ENCODE measurements at regions not wholly inside any gene's neighbourhood (a gene's known extent, or its start where the extent isn't known, plus 50 kb on each side); places are given as distances from the start of the nearest gene placed in this dataset.

DNA sequence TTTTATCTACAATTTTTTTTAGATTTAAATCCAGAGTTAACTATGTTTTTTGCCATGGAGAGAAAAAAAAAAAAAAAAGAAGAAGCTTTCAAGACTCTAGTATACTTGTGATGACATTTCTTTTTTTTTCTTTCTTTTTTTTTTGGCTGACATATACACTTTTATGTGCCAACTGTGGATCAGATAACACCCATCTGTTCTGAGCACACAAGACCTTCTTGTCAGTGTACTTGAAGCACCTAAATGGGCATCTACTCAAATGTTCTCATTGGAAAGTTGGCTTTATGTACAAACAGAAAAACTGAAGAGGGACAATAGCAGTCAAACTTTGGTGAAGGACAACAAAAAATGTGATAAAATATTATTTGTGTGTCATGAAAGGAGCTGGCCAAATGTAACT lies 904.5 kb downstream of the GRIK2 start:
- H3K4me3 ChIP-seq (ENCODE audit: low read depth, low read length) = no peak overlapping the region
- peak; percentile 77 for DNase-seq (ENCODE audit: low read depth)
- TF ChIP-seq CTCF (IDR thresholded peaks at IDR 0.05; ENCODE audit: control insufficient read depth, extremely low read depth, insufficient read depth) = no peak

Data from LNCaP clone FGC (cell line).